ENCODE measurements at regions not wholly inside any gene's neighbourhood (a gene's known extent, or its start where the extent isn't known, plus 50 kb on each side); places are given as distances from the start of the nearest gene placed in this dataset.

GRCh38 chr14:96949594-96949993 lies 152.4 kb downstream of the VRK1 start:
- H3K4me3 Mint-ChIP-seq, result no peak overlapping the region
- H3K27me3 Mint-ChIP-seq (ENCODE audit: low read depth), result no peaks in the 10 kb centered on the region
- H3K4me1 Mint-ChIP-seq, result peaks cover 14% of the 10 kb centered on the region
- TF ChIP-seq OVOL2 (CRISPR knock-in tag; IDR thresholded peaks at IDR 0.05; ENCODE audit: borderline replicate concordance) (no peak), NFATC4 (CRISPR knock-in tag; IDR thresholded peaks at IDR 0.05) (no peak), TP53 (CRISPR knock-in tag; IDR thresholded peaks at IDR 0.05) (no peak), RORB (CRISPR knock-in tag; IDR thresholded peaks at IDR 0.05) (no peak), E2F5 (CRISPR knock-in tag; IDR thresholded peaks at IDR 0.05) (no peak), CREB1 (CRISPR knock-in tag; IDR thresholded peaks at IDR 0.05) (no peak), JAZF1 (CRISPR knock-in tag; IDR thresholded peaks at IDR 0.05) (no peak), ATF2 (CRISPR knock-in tag; IDR thresholded peaks at IDR 0.05; ENCODE audit: borderline replicate concordance, low read depth) (no peak), TEAD1 (CRISPR knock-in tag; IDR thresholded peaks at IDR 0.05) (no peak), ZBTB21 (CRISPR knock-in tag; IDR thresholded peaks at IDR 0.05; ENCODE audit: borderline replicate concordance) (no peak), KAT7 (CRISPR knock-in tag; IDR thresholded peaks at IDR 0.05; ENCODE audit: borderline replicate concordance) (no peak), ZNF512 (CRISPR knock-in tag; IDR thresholded peaks at IDR 0.05; ENCODE audit: borderline replicate concordance) (no peak)
- TF ChIP-seq, protein P1, sequence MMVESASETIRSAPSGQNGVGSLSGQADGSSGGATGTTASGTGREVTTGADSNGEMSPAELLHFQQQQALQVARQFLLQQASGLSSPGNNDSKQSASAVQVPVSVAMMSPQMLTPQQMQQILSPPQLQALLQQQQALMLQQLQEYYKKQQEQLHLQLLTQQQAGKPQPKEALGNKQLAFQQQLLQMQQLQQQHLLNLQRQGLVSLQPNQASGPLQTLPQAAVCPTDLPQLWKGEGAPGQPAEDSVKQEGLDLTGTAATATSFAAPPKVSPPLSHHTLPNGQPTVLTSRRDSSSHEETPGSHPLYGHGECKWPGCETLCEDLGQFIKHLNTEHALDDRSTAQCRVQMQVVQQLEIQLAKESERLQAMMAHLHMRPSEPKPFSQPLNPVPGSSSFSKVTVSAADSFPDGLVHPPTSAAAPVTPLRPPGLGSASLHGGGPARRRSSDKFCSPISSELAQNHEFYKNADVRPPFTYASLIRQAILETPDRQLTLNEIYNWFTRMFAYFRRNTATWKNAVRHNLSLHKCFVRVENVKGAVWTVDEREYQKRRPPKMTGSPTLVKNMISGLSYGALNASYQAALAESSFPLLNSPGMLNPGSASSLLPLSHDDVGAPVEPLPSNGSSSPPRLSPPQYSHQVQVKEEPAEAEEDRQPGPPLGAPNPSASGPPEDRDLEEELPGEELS (CRISPR knock-in tag; IDR thresholded peaks at IDR 0.05), result no peak
- TF ChIP-seq, protein P2, sequence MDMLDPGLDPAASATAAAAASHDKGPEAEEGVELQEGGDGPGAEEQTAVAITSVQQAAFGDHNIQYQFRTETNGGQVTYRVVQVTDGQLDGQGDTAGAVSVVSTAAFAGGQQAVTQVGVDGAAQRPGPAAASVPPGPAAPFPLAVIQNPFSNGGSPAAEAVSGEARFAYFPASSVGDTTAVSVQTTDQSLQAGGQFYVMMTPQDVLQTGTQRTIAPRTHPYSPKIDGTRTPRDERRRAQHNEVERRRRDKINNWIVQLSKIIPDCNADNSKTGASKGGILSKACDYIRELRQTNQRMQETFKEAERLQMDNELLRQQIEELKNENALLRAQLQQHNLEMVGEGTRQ (CRISPR knock-in tag; IDR thresholded peaks at IDR 0.05), result no peak
- TF ChIP-seq, protein P3, sequence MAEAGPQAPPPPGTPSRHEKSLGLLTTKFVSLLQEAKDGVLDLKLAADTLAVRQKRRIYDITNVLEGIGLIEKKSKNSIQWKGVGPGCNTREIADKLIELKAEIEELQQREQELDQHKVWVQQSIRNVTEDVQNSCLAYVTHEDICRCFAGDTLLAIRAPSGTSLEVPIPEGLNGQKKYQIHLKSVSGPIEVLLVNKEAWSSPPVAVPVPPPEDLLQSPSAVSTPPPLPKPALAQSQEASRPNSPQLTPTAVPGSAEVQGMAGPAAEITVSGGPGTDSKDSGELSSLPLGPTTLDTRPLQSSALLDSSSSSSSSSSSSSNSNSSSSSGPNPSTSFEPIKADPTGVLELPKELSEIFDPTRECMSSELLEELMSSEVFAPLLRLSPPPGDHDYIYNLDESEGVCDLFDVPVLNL (CRISPR knock-in tag; IDR thresholded peaks at IDR 0.05; ENCODE audit: borderline replicate concordance, low read depth), result no peak
- TF ChIP-seq, protein P4, sequence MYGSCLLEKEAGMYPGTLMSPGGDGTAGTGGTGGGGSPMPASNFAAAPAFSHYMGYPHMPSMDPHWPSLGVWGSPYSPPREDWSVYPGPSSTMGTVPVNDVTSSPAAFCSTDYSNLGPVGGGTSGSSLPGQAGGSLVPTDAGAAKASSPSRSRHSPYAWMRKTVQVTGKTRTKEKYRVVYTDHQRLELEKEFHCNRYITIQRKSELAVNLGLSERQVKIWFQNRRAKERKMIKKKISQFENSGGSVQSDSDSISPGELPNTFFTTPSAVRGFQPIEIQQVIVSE (CRISPR knock-in tag; IDR thresholded peaks at IDR 0.05; ENCODE audit: borderline replicate concordance), result no peak
- ChIA-PET POLR2A (no interaction called here), CTCF (no interaction called here)
- no peak overlapping the region for H3K27ac Mint-ChIP-seq
- DNase-seq (ENCODE audit: low spot score) (no peak), ATAC-seq (no peak)
- peaks cover 4% of the 10 kb centered on the region for H3K36me3 Mint-ChIP-seq
- H3K9me3 Mint-ChIP-seq, result peaks cover 5% of the 10 kb centered on the region

DNA sequence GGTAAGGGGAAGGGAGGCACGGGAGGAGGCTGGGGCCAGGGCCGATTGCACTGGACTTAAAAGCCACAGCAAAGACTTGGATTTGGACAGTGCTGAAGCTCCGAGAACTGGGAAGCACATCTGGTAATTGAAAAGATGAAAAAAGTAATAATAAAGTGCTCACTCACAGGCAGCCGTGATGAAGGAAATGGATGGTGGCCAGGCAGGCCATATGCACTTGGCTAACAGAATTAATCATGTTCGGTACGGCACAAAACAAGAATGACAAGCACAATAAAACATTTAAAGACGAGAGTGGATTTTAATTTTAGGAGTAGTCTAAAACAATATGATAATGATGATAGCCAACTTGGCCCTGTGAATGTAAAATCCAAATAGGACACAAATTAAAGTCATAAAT lies 154.3 kb downstream of the VRK1 start:
- Mint-ChIP-seq H3K36me3 (peaks cover 4% of the 10 kb centered on the region), H3K4me1 (peaks cover 12% of the 10 kb centered on the region), H3K9me3 (peaks cover 5% of the 10 kb centered on the region), H3K27ac (no peak overlapping the region), H3K27me3 (ENCODE audit: low read depth) (no peaks in the 10 kb centered on the region), H3K4me3 (no peak overlapping the region)
- no peak for DNase-seq (ENCODE audit: low spot score)
- CTCF ChIA-PET, result no interaction called here
- TF ChIP-seq FOXP1 (CRISPR knock-in tag; IDR thresholded peaks at IDR 0.05; ENCODE audit: borderline replicate concordance) (no peak), EMX1 (CRISPR knock-in tag; IDR thresholded peaks at IDR 0.05) (no peak), IRF2 (CRISPR knock-in tag; IDR thresholded peaks at IDR 0.05; ENCODE audit: borderline replicate concordance, low read depth) (no peak), FOXK1 (CRISPR knock-in tag; IDR thresholded peaks at IDR 0.05) (no peak), JUN (CRISPR knock-in tag; IDR thresholded peaks at IDR 0.05) (no peak), HMGA2 (CRISPR knock-in tag; IDR thresholded peaks at IDR 0.05) (no peak), NFYB (CRISPR knock-in tag; conservative IDR thresholded peaks at IDR 0.05; ENCODE audit: low read depth) (no peak)
- ATAC-seq, result no peak
- POLR2A ChIA-PET, result no interaction called here

All from WTC11 (cell line).